ENCODE measurements at regions not wholly inside any gene's neighbourhood (a gene's known extent, or its start where the extent isn't known, plus 50 kb on each side); places are given as distances from the start of the nearest gene placed in this dataset.
"Not testable (repeated sequence)": the region's sequence is repeated elsewhere in the genome, so short reads cannot be mapped to it uniquely, and the experiment has no call there.

GRCh38 chr1:201641524-201642253 lies 102.8 kb downstream of the NAV1 start:
- Mint-ChIP-seq H3K36me3 (ENCODE audit: low read depth) (peaks cover 9% of the 10 kb centered on the region), H3K4me1 (peaks cover 15% of the 10 kb centered on the region), H3K4me3 (no peak overlapping the region), H3K27ac (no peak overlapping the region), H3K9me3 (no peaks in the 10 kb centered on the region), H3K27me3 (ENCODE audit: insufficient read depth) (peaks cover 49% of the 10 kb centered on the region)
- TF ChIP-seq, protein P1, sequence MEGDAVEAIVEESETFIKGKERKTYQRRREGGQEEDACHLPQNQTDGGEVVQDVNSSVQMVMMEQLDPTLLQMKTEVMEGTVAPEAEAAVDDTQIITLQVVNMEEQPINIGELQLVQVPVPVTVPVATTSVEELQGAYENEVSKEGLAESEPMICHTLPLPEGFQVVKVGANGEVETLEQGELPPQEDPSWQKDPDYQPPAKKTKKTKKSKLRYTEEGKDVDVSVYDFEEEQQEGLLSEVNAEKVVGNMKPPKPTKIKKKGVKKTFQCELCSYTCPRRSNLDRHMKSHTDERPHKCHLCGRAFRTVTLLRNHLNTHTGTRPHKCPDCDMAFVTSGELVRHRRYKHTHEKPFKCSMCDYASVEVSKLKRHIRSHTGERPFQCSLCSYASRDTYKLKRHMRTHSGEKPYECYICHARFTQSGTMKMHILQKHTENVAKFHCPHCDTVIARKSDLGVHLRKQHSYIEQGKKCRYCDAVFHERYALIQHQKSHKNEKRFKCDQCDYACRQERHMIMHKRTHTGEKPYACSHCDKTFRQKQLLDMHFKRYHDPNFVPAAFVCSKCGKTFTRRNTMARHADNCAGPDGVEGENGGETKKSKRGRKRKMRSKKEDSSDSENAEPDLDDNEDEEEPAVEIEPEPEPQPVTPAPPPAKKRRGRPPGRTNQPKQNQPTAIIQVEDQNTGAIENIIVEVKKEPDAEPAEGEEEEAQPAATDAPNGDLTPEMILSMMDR (conservative IDR thresholded peaks at IDR 0.05), result no peak
- Histone ChIP-seq H3K27me3 (ENCODE audit: control insufficient read depth, insufficient read depth, low read length, poor library complexity, severe bottlenecking) (peaks cover 11% of the 10 kb centered on the region), H3K4me1 (ENCODE audit: control insufficient read depth, insufficient read depth, low read length) (no peaks in the 10 kb centered on the region), H3K9ac (ENCODE audit: extremely low read depth, low read length, poor library complexity, severe bottlenecking) (no peak overlapping the region), H3K9me3 (ENCODE audit: control insufficient read depth, low read length) (no peaks in the 10 kb centered on the region), H3K4me3 (ENCODE audit: low read length) (no peak overlapping the region), H3K36me3 (ENCODE audit: control insufficient read depth, insufficient read depth, low read length) (no peaks in the 10 kb centered on the region), H3K27ac (ENCODE audit: low read depth, low read length) (no peak overlapping the region)
- 94% methylated on average over 2 to 4 of the region's 4 CpGs for WGBS, 2 experiments (ENCODE audit: insufficient coverage in 1 of 2, insufficient read length in 1 of 2)
- DNase-seq, result no peak

GRCh38 chr1:201643835-201644104 lies 104.8 kb downstream of the NAV1 start:
- DNase-seq, result no peak
- TF ChIP-seq, protein P1 (conservative IDR thresholded peaks at IDR 0.05), result no peak
- Mint-ChIP-seq H3K36me3 (ENCODE audit: low read depth) (peaks cover 9% of the 10 kb centered on the region), H3K4me1 (peaks cover 14% of the 10 kb centered on the region), H3K27ac (no peak overlapping the region), H3K9me3 (no peaks in the 10 kb centered on the region), H3K27me3 (ENCODE audit: insufficient read depth) (peaks cover 68% of the 10 kb centered on the region), H3K4me3 (no peak overlapping the region)
- Histone ChIP-seq H3K9me3 (ENCODE audit: control insufficient read depth, low read length) (no peaks in the 10 kb centered on the region), H3K4me1 (ENCODE audit: control insufficient read depth, insufficient read depth, low read length) (no peaks in the 10 kb centered on the region), H3K4me3 (ENCODE audit: low read length) (no peak overlapping the region), H3K36me3 (ENCODE audit: control insufficient read depth, insufficient read depth, low read length) (no peaks in the 10 kb centered on the region), H3K9ac (ENCODE audit: extremely low read depth, low read length, poor library complexity, severe bottlenecking) (no peak overlapping the region), H3K27ac (ENCODE audit: low read depth, low read length) (no peak overlapping the region), H3K27me3 (ENCODE audit: control insufficient read depth, insufficient read depth, low read length, poor library complexity, severe bottlenecking) (peaks cover 25% of the 10 kb centered on the region)
- WGBS, 2 experiments (ENCODE audit: insufficient coverage in 1 of 2, insufficient read length in 1 of 2), result 83% methylated on average over 4 of the region's 4 CpGs; no CpG with 5 or more reads in 1 of the 2 experiments

DNA sequence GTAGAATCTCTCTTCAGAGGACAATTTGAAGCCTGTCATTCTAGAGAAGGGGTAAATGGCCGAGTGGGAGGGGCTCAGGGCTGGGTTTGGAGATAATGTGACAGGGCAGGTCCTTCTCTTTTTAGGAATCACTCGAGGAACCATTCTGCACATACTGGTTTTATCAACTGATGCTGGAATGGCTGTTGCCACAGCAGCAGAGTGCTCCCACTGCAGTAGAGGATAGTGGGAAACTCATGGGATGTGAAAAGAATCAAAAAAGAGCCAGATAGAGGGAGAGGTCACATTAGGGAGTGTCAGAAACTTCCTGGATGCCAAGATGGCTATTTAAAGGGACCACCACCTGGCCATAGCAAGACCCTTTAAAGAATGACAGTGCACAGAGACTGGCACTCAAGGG lies 105.3 kb downstream of the NAV1 start:
- Mint-ChIP-seq H3K27me3 (ENCODE audit: insufficient read depth) (peaks cover 72% of the 10 kb centered on the region), H3K4me1 (peaks cover 11% of the 10 kb centered on the region), H3K36me3 (ENCODE audit: low read depth) (peaks cover 9% of the 10 kb centered on the region), H3K27ac (no peak overlapping the region), H3K9me3 (no peaks in the 10 kb centered on the region), H3K4me3 (no peak overlapping the region)
- Histone ChIP-seq H3K4me3 (ENCODE audit: low read length) (no peak overlapping the region), H3K9me3 (ENCODE audit: control insufficient read depth, low read length) (no peaks in the 10 kb centered on the region), H3K36me3 (ENCODE audit: control insufficient read depth, insufficient read depth, low read length) (no peaks in the 10 kb centered on the region), H3K9ac (ENCODE audit: extremely low read depth, low read length, poor library complexity, severe bottlenecking) (no peak overlapping the region), H3K27ac (ENCODE audit: low read depth, low read length) (no peak overlapping the region), H3K4me1 (ENCODE audit: control insufficient read depth, insufficient read depth, low read length) (no peaks in the 10 kb centered on the region), H3K27me3 (ENCODE audit: control insufficient read depth, insufficient read depth, low read length, poor library complexity, severe bottlenecking) (peaks cover 30% of the 10 kb centered on the region)
- no peak for DNase-seq
- WGBS, 2 experiments (ENCODE audit: insufficient coverage in 1 of 2, insufficient read length in 1 of 2), result 60 to 85% methylated on average over 1 to 2 of the region's 2 CpGs
- TF ChIP-seq, protein P1 (conservative IDR thresholded peaks at IDR 0.05), result no peak

GRCh38 chr1:201645000-201645399 lies 106.1 kb downstream of the NAV1 start:
- not testable (repeated sequence) for H3K27ac ChIP-seq (ENCODE audit: low read depth, low read length); H3K4me3 Mint-ChIP-seq; H3K4me3 ChIP-seq (ENCODE audit: low read length); H3K9me3 Mint-ChIP-seq; DNase-seq; H3K9me3 ChIP-seq (ENCODE audit: control insufficient read depth, low read length); H3K36me3 Mint-ChIP-seq (ENCODE audit: low read depth); H3K36me3 ChIP-seq (ENCODE audit: control insufficient read depth, insufficient read depth, low read length); H3K4me1 ChIP-seq (ENCODE audit: control insufficient read depth, insufficient read depth, low read length); H3K9ac ChIP-seq (ENCODE audit: extremely low read depth, low read length, poor library complexity, severe bottlenecking); H3K27ac Mint-ChIP-seq
- H3K27me3 Mint-ChIP-seq (ENCODE audit: insufficient read depth), result peaks cover 80% of the 10 kb centered on the region
- H3K27me3 ChIP-seq (ENCODE audit: control insufficient read depth, insufficient read depth, low read length, poor library complexity, severe bottlenecking), result peaks cover 38% of the 10 kb centered on the region
- 85 to 96% methylated on average over 2 to 3 of the region's 6 CpGs for WGBS, 2 experiments (ENCODE audit: insufficient coverage in 1 of 2, insufficient read length in 1 of 2)
- peaks cover 10% of the 10 kb centered on the region for H3K4me1 Mint-ChIP-seq
